Endothelial cell of umbilical vein (primary cell): ENCODE measurements at regions not wholly inside any gene's neighbourhood (a gene's known extent, or its start where the extent isn't known, plus 50 kb on each side); places are given as distances from the start of the nearest gene placed in this dataset.

Experiments
- BruUV-seq: library from RNA; stranded (reverse); fragments of 400-500 nt; replicated peaks from 2 replicates; lab custom pipeline; 2021; lab: Mats Ljungman, UMichigan
- CTCF ChIA-PET: fragments of 300-600, 350-600 bp; sonication (Branson Sonifier 250); formaldehyde crosslinking; loops from one replicate; lab custom pipeline; 2021; ENCODE audit warnings: antibody characterized with exemption, inconsistent platforms; lab: Charles Lee
- POLR2A ChIA-PET: fragments of 300-600, 350-600 bp; sonication (Branson Sonifier 250); formaldehyde crosslinking; loops from one replicate; lab custom pipeline; 2021; ENCODE audit warnings: antibody characterized with exemption, inconsistent platforms; lab: Charles Lee
- DNase-seq: peaks from one replicate; pipeline ENCODE4 v3.0.0-alpha.2; 2011; ENCODE audit warnings: low read depth, low spot score
- FAIRE-seq: peaks from 2 replicates; lab custom pipeline; 2011; peaks lifted over from hg19 to GRCh38; lab: Jason Lieb, UNC
- H2AFZ ChIP-seq: 2 replicates; pipeline ENCODE4 v1.6.0; 2012; ENCODE audit warnings: low read depth, low read length, control low read depth, inconsistent platforms
- H3K27ac ChIP-seq: 2 replicates; pipeline ENCODE4 v1.5.1; 2011; ENCODE audit warnings: low read depth, mild to moderate bottlenecking, control low read depth, low read length, moderate library complexity; ENCODE audit not compliant: insufficient read depth
- H3K27me3 ChIP-seq, 2 experiments: 2 replicates each; pipeline versions ENCODE4 v1.6.0 to v1.6.1; 2011; ENCODE audit warnings: low read length in 2 of 2, mixed read lengths in 1 of 2; ENCODE audit not compliant: control insufficient read depth in 2 of 2, insufficient read depth in 2 of 2
- H3K36me3 ChIP-seq, 2 experiments: 2 replicates in 1 of 2; 3 replicates in 1 of 2; pipeline ENCODE4 v1.5.1; 2011; ENCODE audit warnings: low read length in 2 of 2, mild to moderate bottlenecking in 1 of 2, moderate library complexity in 1 of 2; ENCODE audit not compliant: control insufficient read depth in 2 of 2, insufficient read depth in 2 of 2; ENCODE audit errors: extremely low read depth in 1 of 2
- H3K4me1 ChIP-seq: 3 replicates; pipeline ENCODE4 v1.5.1; 2011; ENCODE audit warnings: mild to moderate bottlenecking, low read length; ENCODE audit not compliant: control insufficient read depth, insufficient read depth; ENCODE audit errors: extremely low read depth
- H3K4me2 ChIP-seq: 2 replicates; pipeline ENCODE4 v1.6.1; 2011; ENCODE audit warnings: low read length, control low read depth, mixed read lengths; ENCODE audit not compliant: insufficient read depth
- H3K4me3 ChIP-seq, 3 experiments: fragments of 200-600 bp in 1 of 3; sonication (generic), shearing (Covaris generic) in 1 of 3; replicated peaks in 1 of 3; 2 replicates each; pipeline ENCODE4 v1.5.1; 2011 to 2016; ENCODE audit warnings: control low read depth in 3 of 3, low read length in 3 of 3, mild to moderate bottlenecking in 2 of 3, inconsistent platforms in 1 of 3, low read depth in 1 of 3, moderate library complexity in 1 of 3; ENCODE audit not compliant: insufficient read depth in 1 of 3
- H3K79me2 ChIP-seq: 2 replicates; pipeline ENCODE4 v1.6.0; 2012; ENCODE audit warnings: low read length, inconsistent platforms; ENCODE audit not compliant: control insufficient read depth, insufficient read depth
- H3K9ac ChIP-seq: replicated peaks from 2 replicates; pipeline ENCODE3; 2011; ENCODE audit warnings: low read length, control low read depth; ENCODE audit not compliant: insufficient read depth; ENCODE audit errors: extremely low read depth
- H3K9me1 ChIP-seq: replicated peaks from 3 replicates; pipeline ENCODE4 v1.6.0; 2011; ENCODE audit warnings: mild to moderate bottlenecking, low read length; ENCODE audit not compliant: control insufficient read depth, insufficient read depth; ENCODE audit errors: extremely low read depth
- H3K9me3 ChIP-seq: replicated peaks from 2 replicates; pipeline ENCODE4 v1.5.1; 2012; ENCODE audit warnings: low read length, inconsistent platforms; ENCODE audit not compliant: control insufficient read depth, insufficient read depth
- H4K20me1 ChIP-seq: replicated peaks from 2 replicates; pipeline ENCODE3; 2011; ENCODE audit warnings: mild to moderate bottlenecking, low read length; ENCODE audit not compliant: control insufficient read depth, insufficient read depth; ENCODE audit errors: extremely low read depth
- EZH2 ChIP-seq: IDR thresholded peaks from 2 replicates; pipeline ENCODE4 v1.6.1; 2012; ENCODE audit warnings: borderline replicate concordance, low read depth, mild to moderate bottlenecking, moderate library complexity, low read length, inconsistent platforms; ENCODE audit not compliant: severe bottlenecking
- FOS ChIP-seq: IDR thresholded peaks from 2 replicates; pipeline ENCODE4 v1.6.1; 2011; ENCODE audit warnings: mild to moderate bottlenecking, low read length, moderate library complexity, borderline replicate concordance; ENCODE audit not compliant: insufficient read depth
- GATA2 ChIP-seq: IDR thresholded peaks from 2 replicates; pipeline ENCODE4 v1.7.0; 2011; ENCODE audit warnings: low read depth, mild to moderate bottlenecking, moderate library complexity, mixed read lengths, low read length; ENCODE audit not compliant: insufficient read length, insufficient read depth
- JUN ChIP-seq: IDR thresholded peaks from 2 replicates; pipeline ENCODE4 v1.6.1; 2011; ENCODE audit warnings: borderline replicate concordance, low read depth; ENCODE audit not compliant: insufficient read length, insufficient read depth
- POLR2AphosphoS5 ChIP-seq: IDR thresholded peaks from 2 replicates; pipeline ENCODE4 v1.6.1; 2012; ENCODE audit warnings: low read depth, mild to moderate bottlenecking, control low read depth, low read length, moderate library complexity; ENCODE audit not compliant: insufficient read depth
- dilution Hi-C: fragments of 300-500 bp; cut with MboI; formaldehyde crosslinking; loops from one replicate; pipeline ENCODE4 v1.15.0; 2019; ENCODE audit warnings: low sequenced_read_pairs; ENCODE audit not compliant: extremely low pct_ligation_motif_present
- intact Hi-C: fragments of 100-400 bp; cut with micrococcal nuclease; formaldehyde crosslinking; loops from one replicate; pipeline ENCODE4 v1.10.0; 2022
- TF ChIP-seq, protein P1 (sequence below), 2 donors: IDR thresholded peaks; 1 replicate in 1 of 2; 2 replicates in 1 of 2; pipeline ENCODE4 v1.5.1; 2011; ENCODE audit warnings: low read length in 2 of 2, mild to moderate bottlenecking in 2 of 2, moderate library complexity in 2 of 2, control low read depth in 1 of 2, inconsistent platforms in 1 of 2, low read depth in 1 of 2; ENCODE audit not compliant: insufficient read depth in 1 of 2; ENCODE audit errors: extremely low read depth in 1 of 2

DNA sequence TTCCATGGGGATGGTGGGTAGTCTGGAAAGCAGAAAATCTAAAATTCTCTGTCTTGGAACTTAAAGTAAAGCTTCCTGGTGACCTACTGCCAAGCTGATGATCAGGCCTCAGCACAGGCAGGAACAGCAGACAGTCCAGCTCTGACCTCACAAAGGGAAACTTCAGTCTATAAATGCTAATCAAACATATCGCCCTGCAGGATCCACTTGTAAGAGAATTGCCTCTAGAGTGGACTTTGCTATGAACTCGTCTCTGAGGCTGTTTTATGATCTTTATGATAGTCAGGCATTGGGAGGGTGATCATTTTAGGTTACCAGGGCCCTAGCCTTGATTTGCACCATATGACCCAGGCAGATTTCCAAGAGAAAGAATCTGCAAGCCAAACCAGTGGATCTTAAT lies 67.6 kb upstream of the SELENOP start:
- intact Hi-C loops = no loop called here
- H3K36me3 ChIP-seq = no peaks in the 10 kb centered on the region
- H3K4me2 ChIP-seq = no peak overlapping the region
- no peaks in the 10 kb centered on the region for H3K9me3 ChIP-seq
- dilution Hi-C loops = no loop called here
- CTCF ChIA-PET = interaction anchor here (1.0 to 4.2 kb wide), 3 partner anchors 10 to 29 kb away, joined by 4 to 27 read pairs (median 7); no protein-coding TSS in a partner anchor
- POLR2A ChIA-PET = no interaction called here
- no peak overlapping the region for H3K27ac ChIP-seq
- H3K27me3 ChIP-seq = peaks cover 0 to 1% of the 10 kb centered on the region in 2 experiments
- no peaks in the 10 kb centered on the region for H3K79me2 ChIP-seq
- H3K9me1 ChIP-seq = no peaks in the 10 kb centered on the region
- no peak overlapping the region for H3K9ac ChIP-seq
- no peaks in the 10 kb centered on the region for H4K20me1 ChIP-seq
- no peak for FAIRE-seq
- DNase-seq = no peak
- H2AFZ ChIP-seq = no peak overlapping the region
- H3K4me1 ChIP-seq = peaks cover 11% of the 10 kb centered on the region
- TF ChIP-seq JUN (no peak), POLR2AphosphoS5 (no peak), GATA2 (no peak), EZH2 (no peak), FOS (no peak)
- TF ChIP-seq, protein P1, sequence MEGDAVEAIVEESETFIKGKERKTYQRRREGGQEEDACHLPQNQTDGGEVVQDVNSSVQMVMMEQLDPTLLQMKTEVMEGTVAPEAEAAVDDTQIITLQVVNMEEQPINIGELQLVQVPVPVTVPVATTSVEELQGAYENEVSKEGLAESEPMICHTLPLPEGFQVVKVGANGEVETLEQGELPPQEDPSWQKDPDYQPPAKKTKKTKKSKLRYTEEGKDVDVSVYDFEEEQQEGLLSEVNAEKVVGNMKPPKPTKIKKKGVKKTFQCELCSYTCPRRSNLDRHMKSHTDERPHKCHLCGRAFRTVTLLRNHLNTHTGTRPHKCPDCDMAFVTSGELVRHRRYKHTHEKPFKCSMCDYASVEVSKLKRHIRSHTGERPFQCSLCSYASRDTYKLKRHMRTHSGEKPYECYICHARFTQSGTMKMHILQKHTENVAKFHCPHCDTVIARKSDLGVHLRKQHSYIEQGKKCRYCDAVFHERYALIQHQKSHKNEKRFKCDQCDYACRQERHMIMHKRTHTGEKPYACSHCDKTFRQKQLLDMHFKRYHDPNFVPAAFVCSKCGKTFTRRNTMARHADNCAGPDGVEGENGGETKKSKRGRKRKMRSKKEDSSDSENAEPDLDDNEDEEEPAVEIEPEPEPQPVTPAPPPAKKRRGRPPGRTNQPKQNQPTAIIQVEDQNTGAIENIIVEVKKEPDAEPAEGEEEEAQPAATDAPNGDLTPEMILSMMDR (IDR thresholded peaks at IDR 0.05; ENCODE audit: extremely low read depth in 1 of 2, insufficient read depth in 1 of 2, low read depth in 1 of 2, low read length in 2 of 2) = no peak
- no TSS peak for BruUV-seq
- H3K4me3 ChIP-seq = no peak overlapping the region
